ENCODE measurements at regions not wholly inside any gene's neighbourhood (a gene's known extent, or its start where the extent isn't known, plus 50 kb on each side); places are given as distances from the start of the nearest gene placed in this dataset.

DNA sequence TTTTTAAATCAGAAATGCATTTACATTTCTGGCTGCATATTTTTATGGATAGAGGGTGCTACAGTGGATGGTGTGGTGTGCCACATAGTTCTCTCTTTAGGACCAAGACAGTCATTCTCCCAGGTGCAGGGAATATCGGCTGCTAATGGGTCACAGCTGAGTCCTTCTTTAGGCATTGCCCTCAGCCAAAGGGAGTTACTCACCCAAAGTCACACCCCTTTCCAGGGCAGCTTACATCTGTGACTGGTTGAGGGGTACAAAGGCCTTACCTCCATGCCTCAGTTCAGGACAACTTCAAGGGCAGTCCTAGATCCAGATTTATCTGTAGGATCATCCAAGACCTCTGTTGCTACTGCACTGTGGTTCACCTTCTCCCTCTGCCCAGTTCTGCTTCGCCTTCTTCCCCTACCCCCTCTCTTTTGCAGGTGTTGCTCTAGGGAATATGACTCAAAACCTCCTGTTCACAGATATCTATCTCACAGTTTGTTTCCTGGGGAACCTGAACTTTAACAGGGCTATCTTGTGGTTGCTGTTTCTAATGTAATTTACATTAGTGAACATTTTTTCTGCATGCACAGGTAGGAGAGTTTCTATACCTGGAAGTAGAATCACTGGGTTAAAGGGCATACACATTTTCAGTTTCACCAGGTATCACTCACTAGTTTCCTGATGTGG lies 413.9 kb downstream of the RPS6KC1 start:
- no peak overlapping the region for H3K23ac ChIP-seq (ENCODE audit: low read depth, low read length)
- H3K56ac ChIP-seq (ENCODE audit: extremely low read depth, insufficient read depth, low read length): no peak overlapping the region
- no CpG with 5 or more reads among the region's 2 CpGs for WGBS, 2 experiments (ENCODE audit: extremely low coverage in 2 of 2, insufficient read length in 1 of 2)
- H2AFZ ChIP-seq (replicated peaks; ENCODE audit: low read length, poor library complexity): no peak overlapping the region
- H2BK15ac ChIP-seq (ENCODE audit: low read depth, low read length): no peak overlapping the region
- no peak overlapping the region for H3K14ac ChIP-seq (replicated peaks; ENCODE audit: low read depth, low read length)
- intact Hi-C loops (cut with micrococcal nuclease) (no loop called here), in situ Hi-C loops (cut with MboI; ENCODE audit: low sequenced_read_pairs) (no loop called here), dilution Hi-C loops (cut with HindIII; ENCODE audit: low sequenced_read_pairs, unreplicated experiment) (no loop called here)
- no peak overlapping the region for H3K4me3 ChIP-seq (ENCODE audit: insufficient read depth, low read depth, low read length)
- peaks cover 2% of the 10 kb centered on the region for H3K9me3 ChIP-seq (ENCODE audit: control insufficient read depth, insufficient read depth, low read length)
- no peak overlapping the region for H3K27ac ChIP-seq (ENCODE audit: insufficient read depth, low read length)
- H4K8ac ChIP-seq (ENCODE audit: low read depth in 2 of 2, low read length in 2 of 2): no peak overlapping the region
- no peak overlapping the region for H3K4me2 ChIP-seq (ENCODE audit: low read depth, low read length)
- TF ChIP-seq MAZ (IDR thresholded peaks at IDR 0.05; ENCODE audit: borderline replicate concordance, low read depth, low read length) (no peak), RCOR1 (IDR thresholded peaks at IDR 0.05; ENCODE audit: insufficient replicate concordance, low read length) (no peak), FOS (IDR thresholded peaks at IDR 0.05; ENCODE audit: low read depth, low read length) (no peak), NFE2L2 (IDR thresholded peaks at IDR 0.05; ENCODE audit: low read depth, low read length) (no peak), RAD21 (IDR thresholded peaks at IDR 0.05; ENCODE audit: low read length) (no peak), RFX5 (IDR thresholded peaks at IDR 0.05; ENCODE audit: low read depth, low read length) (no peak), MAFK (IDR thresholded peaks at IDR 0.05; ENCODE audit: low read depth, low read length) (no peak), POLR2A (IDR thresholded peaks at IDR 0.05; ENCODE audit: low read depth, low read length) (no peak), CHD1 (IDR thresholded peaks at IDR 0.05; ENCODE audit: low read depth, low read length) (no peak), SMC3 (IDR thresholded peaks at IDR 0.05; ENCODE audit: low read depth, low read length) (no peak), BHLHE40 (IDR thresholded peaks at IDR 0.05; ENCODE audit: low read depth, low read length) (no peak), CEBPB (IDR thresholded peaks at IDR 0.05; ENCODE audit: low read depth, low read length) (no peak), MXI1 (IDR thresholded peaks at IDR 0.05; ENCODE audit: borderline replicate concordance, low read depth, low read length) (no peak)
- TF ChIP-seq, protein P1, sequence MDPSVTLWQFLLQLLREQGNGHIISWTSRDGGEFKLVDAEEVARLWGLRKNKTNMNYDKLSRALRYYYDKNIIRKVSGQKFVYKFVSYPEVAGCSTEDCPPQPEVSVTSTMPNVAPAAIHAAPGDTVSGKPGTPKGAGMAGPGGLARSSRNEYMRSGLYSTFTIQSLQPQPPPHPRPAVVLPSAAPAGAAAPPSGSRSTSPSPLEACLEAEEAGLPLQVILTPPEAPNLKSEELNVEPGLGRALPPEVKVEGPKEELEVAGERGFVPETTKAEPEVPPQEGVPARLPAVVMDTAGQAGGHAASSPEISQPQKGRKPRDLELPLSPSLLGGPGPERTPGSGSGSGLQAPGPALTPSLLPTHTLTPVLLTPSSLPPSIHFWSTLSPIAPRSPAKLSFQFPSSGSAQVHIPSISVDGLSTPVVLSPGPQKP (IDR thresholded peaks at IDR 0.05; ENCODE audit: borderline replicate concordance, low read depth, low read length): no peak
- TF ChIP-seq, protein P2, sequence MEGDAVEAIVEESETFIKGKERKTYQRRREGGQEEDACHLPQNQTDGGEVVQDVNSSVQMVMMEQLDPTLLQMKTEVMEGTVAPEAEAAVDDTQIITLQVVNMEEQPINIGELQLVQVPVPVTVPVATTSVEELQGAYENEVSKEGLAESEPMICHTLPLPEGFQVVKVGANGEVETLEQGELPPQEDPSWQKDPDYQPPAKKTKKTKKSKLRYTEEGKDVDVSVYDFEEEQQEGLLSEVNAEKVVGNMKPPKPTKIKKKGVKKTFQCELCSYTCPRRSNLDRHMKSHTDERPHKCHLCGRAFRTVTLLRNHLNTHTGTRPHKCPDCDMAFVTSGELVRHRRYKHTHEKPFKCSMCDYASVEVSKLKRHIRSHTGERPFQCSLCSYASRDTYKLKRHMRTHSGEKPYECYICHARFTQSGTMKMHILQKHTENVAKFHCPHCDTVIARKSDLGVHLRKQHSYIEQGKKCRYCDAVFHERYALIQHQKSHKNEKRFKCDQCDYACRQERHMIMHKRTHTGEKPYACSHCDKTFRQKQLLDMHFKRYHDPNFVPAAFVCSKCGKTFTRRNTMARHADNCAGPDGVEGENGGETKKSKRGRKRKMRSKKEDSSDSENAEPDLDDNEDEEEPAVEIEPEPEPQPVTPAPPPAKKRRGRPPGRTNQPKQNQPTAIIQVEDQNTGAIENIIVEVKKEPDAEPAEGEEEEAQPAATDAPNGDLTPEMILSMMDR (conservative IDR thresholded peaks at IDR 0.05; ENCODE audit: low read depth, low read length): no peak
- TF ChIP-seq, protein P3, sequence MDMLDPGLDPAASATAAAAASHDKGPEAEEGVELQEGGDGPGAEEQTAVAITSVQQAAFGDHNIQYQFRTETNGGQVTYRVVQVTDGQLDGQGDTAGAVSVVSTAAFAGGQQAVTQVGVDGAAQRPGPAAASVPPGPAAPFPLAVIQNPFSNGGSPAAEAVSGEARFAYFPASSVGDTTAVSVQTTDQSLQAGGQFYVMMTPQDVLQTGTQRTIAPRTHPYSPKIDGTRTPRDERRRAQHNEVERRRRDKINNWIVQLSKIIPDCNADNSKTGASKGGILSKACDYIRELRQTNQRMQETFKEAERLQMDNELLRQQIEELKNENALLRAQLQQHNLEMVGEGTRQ (IDR thresholded peaks at IDR 0.05; ENCODE audit: low read depth, low read length): no peak
- ChIA-PET CTCF (no interaction called here), POLR2A (ENCODE audit: unreplicated experiment) (no interaction called here)
- no peak for DNase-seq
- no peak overlapping the region for H3K9ac ChIP-seq (ENCODE audit: low read depth, low read length)
- H3K18ac ChIP-seq (ENCODE audit: low read depth, low read length): no peak overlapping the region
- H2BK120ac ChIP-seq (ENCODE audit: low read depth, low read length): no peak overlapping the region
- no peaks in the 10 kb centered on the region for H3K9me1 ChIP-seq (ENCODE audit: insufficient read depth, low read length)
- no peak overlapping the region for H2BK5ac ChIP-seq (ENCODE audit: low read depth, low read length, poor library complexity, severe bottlenecking)
- ATAC-seq (ENCODE audit: low read depth): no peak
- no peak overlapping the region for H2BK20ac ChIP-seq (ENCODE audit: low read depth, low read length)
- H4K5ac ChIP-seq (ENCODE audit: low read depth, low read length): no peak overlapping the region
- no peaks in the 10 kb centered on the region for H4K20me1 ChIP-seq (ENCODE audit: insufficient read depth, low read length)
- H4K91ac ChIP-seq (ENCODE audit: insufficient read depth, low read depth, low read length): no peak overlapping the region
- no peak overlapping the region for H3K4ac ChIP-seq (ENCODE audit: low read depth, low read length)
- BruUV-seq (replicated peaks): no TSS peak
- H3K4me1 ChIP-seq (ENCODE audit: control insufficient read depth, insufficient read depth, low read length): no peaks in the 10 kb centered on the region
- H3K36me3 ChIP-seq (ENCODE audit: control insufficient read depth, insufficient read depth, low read length): no peaks in the 10 kb centered on the region
- no peak overlapping the region for H2AK5ac ChIP-seq (ENCODE audit: low read depth, low read length)
- H3K27me3 ChIP-seq (ENCODE audit: control insufficient read depth, insufficient read depth, low read length): no peaks in the 10 kb centered on the region
- no peak overlapping the region for H2AK9ac ChIP-seq (replicated peaks; ENCODE audit: low read depth, low read length, poor library complexity)
- no peaks in the 10 kb centered on the region for H3K79me1 ChIP-seq (ENCODE audit: low read depth in 1 of 2, low read length in 2 of 2)

Measured in IMR-90 (cell line).